GM12874 (cell line): ENCODE measurements at regions not wholly inside any gene's neighbourhood (a gene's known extent, or its start where the extent isn't known, plus 50 kb on each side); places are given as distances from the start of the nearest gene placed in this dataset.

Experiments used
- TF ChIP-seq, protein P1 (sequence below): IDR thresholded peaks from 2 replicates; pipeline ENCODE4 v1.5.1; 2011; ENCODE audit warnings: low read depth, mild to moderate bottlenecking, control low read depth, low read length, moderate library complexity; ENCODE audit not compliant: insufficient read depth

DNA sequence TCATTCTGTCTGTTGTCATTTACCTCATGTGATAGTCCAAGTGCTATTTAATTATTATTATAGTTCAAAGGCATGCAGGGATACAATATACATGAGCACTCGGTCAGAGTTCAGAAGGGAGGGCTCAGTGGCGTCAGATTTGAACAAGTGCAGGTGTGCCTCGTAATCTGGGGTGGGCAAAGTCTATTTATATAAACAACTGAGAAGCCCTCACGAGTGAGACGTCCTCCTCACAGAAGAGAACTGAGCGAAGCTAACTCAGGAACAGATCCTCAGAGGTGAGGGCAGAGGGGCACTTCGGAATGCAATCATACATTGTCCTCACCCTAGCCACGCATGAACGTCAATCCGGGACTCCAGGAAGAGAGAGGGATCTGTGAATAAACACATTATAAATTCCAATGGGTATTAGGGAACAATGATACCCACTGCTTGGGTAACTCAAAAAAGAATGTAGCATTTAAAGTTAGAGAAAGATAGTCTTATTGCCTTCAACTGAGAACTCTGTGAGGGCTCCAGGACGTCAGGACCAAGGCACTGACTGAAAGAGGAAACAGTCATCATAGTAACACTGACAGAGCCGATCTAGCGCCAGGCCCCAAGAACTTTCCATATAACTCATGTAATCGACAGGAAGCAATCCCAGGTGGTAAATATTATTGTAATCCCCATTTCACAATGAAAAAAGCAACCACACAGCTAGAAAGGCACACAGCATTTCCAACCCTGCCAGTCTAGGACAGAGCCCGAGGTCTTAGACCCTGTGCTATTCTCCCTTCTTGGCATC is 127.1 kb upstream of the B3GALT2 start:
- TF ChIP-seq, protein P1, sequence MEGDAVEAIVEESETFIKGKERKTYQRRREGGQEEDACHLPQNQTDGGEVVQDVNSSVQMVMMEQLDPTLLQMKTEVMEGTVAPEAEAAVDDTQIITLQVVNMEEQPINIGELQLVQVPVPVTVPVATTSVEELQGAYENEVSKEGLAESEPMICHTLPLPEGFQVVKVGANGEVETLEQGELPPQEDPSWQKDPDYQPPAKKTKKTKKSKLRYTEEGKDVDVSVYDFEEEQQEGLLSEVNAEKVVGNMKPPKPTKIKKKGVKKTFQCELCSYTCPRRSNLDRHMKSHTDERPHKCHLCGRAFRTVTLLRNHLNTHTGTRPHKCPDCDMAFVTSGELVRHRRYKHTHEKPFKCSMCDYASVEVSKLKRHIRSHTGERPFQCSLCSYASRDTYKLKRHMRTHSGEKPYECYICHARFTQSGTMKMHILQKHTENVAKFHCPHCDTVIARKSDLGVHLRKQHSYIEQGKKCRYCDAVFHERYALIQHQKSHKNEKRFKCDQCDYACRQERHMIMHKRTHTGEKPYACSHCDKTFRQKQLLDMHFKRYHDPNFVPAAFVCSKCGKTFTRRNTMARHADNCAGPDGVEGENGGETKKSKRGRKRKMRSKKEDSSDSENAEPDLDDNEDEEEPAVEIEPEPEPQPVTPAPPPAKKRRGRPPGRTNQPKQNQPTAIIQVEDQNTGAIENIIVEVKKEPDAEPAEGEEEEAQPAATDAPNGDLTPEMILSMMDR = no peak

DNA sequence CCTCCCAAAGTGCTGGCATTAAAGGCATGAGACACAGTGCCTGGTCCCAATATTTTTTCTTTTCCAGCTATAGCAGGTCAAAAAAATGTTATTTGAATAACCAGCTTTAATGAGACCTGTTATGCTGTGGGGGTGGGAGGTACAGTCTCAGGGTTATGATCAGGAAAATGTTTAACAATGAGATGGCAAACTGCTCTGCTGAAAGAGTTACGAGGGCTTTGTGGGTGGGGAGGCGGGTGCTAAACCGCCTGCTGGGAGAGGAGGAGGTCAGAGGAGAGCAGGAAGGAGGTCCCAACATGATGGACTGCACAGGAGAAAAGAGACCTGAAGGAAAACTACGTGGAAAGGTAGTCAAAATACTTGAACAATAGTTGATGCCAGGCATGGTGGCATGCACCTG is 126.0 kb upstream of the B3GALT2 start:
- TF ChIP-seq, protein P1 = no peak

DNA sequence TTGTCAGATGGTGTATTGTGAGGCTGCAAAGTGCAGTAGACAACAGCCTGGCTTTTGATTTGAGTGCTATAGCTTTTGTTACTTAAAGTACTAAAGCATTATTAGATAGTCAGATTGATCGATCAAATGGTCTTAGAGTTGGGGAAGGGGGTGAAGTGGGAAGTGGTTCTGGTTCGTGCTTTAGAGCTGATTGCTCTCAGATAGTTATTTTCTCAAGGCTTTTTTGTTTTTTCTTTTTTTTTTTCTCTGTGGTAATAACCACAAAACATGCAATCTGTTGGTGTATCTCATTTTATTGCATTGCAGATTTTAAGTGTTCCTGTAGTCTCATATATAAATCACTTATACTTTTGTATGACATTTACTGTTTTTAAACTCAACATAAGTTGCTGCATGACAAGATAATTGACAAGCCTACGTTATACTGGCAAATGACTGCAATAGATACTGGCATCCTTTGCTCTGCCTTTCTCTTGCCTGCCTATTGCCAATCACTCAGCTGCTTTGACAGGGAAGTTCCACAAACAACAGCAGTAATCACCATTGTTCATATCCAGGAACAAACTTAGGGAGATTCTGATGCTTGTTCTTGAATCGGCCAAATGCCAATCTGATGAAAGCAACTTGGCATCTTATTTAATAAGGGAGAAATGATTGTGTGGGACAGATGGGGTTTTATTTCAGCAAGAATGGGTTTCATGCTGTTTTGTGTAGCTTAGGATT is 125.0 kb upstream of the B3GALT2 start:
- TF ChIP-seq, protein P1 = no peak

DNA sequence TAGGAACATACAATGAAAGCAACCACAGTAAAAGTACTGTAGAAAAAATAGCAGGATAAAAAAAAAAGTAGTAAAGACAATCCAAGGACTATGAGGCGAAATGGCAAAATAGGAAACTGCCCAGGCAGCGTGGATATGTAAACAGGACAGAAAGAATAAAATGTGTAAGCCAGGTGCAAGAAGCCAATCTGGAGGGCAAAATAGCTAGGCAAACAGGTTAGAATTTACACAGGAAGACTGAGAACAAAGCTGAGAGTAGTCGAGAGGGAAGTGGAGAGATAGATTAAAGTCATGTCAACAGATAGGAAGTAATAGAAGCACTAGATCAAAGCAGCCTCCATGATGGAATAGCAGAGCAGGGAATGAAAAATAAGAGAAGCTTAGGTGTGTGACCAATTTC is 124.2 kb upstream of the B3GALT2 start:
- TF ChIP-seq, protein P1 = no peak

DNA sequence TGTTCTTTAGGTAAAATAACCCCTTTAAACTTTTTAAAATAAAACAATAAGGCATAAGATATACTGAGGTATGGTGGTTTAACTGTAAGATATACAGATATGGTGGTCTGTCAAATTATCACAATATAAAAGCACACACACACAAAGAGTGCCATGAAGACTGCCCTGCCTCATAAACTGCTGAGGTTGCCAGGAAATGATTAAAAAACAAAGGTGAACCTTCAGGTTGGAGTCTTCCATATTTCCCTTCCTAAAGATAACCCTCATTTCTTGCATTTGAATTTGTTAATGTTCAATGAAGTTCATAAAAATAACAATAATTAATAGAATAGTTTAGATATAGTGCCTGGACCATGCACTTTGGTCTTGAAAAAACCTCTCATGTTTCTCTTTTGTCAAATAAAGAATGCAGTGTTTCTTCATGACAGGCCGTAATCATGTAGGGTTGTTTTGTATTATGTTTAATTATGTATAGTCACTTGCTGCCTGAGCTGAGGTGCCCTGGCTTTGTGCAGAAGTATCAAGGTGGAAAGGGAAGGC is 123.6 kb upstream of the B3GALT2 start:
- TF ChIP-seq, protein P1 = no peak

DNA sequence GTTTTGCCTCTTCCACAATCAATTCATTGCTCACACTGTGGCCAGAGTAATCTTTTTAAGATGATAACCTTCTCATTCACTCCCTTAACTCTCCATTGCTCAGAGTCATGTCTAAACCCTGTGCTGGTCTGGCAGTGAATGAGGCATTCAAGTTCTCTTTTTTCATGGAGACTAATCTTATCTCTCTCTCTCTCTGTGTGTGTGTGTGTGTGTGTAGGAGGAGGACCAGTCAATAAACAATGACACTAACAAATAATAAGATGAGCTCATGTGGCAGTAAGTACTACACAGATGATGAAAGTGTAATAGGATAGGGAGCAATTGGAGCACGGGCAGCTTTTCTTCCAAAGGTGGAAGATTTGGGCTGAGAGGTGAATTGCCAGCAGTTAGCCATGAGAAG is 122.0 kb upstream of the B3GALT2 start:
- TF ChIP-seq, protein P1 = no peak

DNA sequence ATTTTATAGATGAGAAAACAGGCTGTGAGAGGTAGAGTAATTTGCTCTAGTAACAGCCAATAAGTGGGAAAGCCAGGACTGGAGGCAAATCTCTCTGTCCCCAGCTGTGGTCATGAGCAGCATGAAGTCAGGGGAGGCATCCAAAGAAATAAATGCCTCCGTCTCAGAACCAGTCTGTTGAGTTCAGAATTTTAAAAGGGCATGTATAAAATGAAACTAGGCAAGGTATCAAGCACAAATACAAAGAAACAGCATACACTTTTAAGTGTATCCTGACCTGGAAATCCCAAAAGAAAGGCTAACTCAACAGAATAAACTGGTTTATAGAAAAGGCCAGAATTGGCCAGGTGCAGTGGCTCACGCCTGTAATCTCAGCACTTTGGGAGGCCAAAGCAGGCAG is 120.0 kb upstream of the B3GALT2 start:
- TF ChIP-seq, protein P1 = no peak
